ENCODE measurements at regions not wholly inside any gene's neighbourhood (a gene's known extent, or its start where the extent isn't known, plus 50 kb on each side); places are given as distances from the start of the nearest gene placed in this dataset.

DNA sequence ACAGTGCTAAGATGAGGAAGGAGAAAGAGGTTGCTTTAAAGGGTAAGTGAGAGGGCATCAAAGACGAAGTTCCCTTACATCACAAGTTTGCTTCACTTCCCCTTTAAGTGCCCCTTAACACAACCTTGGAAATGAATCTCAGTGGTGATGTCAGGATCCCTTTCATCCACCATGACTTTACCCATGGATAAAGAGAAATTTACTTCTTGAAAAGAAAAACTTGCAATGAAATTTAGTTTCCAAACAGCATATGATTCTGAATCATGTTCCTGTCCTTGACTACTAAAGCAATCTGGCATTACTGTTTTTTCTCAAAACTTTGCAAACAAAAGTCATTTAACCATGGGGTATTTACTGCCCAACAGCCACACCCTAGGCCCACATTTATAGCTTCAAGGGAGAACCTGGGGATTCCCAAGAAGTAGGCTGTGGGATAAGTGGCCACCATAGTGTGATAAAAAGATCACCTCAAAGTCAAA lies 135.9 kb downstream of the ITGB8 start:
- no peaks in the 10 kb centered on the region for H3K4me1 ChIP-seq
- no peak for DNase-seq
- no peaks in the 10 kb centered on the region for H3K36me3 ChIP-seq
- H3K4me3 ChIP-seq: no peak overlapping the region
- no peak overlapping the region for H3K27ac ChIP-seq (replicated peaks)
- no peaks in the 10 kb centered on the region for H3K9me3 ChIP-seq (replicated peaks)
- TF ChIP-seq, protein P1, sequence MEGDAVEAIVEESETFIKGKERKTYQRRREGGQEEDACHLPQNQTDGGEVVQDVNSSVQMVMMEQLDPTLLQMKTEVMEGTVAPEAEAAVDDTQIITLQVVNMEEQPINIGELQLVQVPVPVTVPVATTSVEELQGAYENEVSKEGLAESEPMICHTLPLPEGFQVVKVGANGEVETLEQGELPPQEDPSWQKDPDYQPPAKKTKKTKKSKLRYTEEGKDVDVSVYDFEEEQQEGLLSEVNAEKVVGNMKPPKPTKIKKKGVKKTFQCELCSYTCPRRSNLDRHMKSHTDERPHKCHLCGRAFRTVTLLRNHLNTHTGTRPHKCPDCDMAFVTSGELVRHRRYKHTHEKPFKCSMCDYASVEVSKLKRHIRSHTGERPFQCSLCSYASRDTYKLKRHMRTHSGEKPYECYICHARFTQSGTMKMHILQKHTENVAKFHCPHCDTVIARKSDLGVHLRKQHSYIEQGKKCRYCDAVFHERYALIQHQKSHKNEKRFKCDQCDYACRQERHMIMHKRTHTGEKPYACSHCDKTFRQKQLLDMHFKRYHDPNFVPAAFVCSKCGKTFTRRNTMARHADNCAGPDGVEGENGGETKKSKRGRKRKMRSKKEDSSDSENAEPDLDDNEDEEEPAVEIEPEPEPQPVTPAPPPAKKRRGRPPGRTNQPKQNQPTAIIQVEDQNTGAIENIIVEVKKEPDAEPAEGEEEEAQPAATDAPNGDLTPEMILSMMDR (IDR thresholded peaks at IDR 0.05; ENCODE audit: borderline replicate concordance): no peak
- no peaks in the 10 kb centered on the region for H3K27me3 ChIP-seq (ENCODE audit: low read depth)
- intact Hi-C loops (cut with micrococcal nuclease): no loop called here

DNA sequence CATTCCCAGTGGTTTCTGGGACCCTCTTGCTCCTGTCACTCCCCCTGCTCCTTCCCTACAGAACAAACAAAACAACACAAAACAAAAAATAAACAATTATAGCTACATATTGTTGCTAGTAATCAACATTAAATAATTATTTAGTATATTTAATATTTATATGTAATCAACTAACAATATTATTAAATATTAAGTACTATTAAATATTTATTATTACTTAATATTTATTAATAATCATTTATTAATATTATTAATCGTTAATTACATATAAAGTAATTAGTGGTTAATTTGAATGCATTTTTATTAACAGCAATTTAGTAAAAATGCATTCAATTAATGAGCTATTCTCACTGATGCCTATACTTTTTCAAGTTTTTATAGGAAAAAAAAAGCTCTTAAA lies 139.4 kb downstream of the ITGB8 start:
- intact Hi-C loops (cut with micrococcal nuclease): no loop called here
- H3K4me1 ChIP-seq: no peaks in the 10 kb centered on the region
- no peaks in the 10 kb centered on the region for H3K36me3 ChIP-seq
- no peak overlapping the region for H3K27ac ChIP-seq (replicated peaks)
- DNase-seq: no peak
- no peaks in the 10 kb centered on the region for H3K27me3 ChIP-seq (ENCODE audit: low read depth)
- H3K9me3 ChIP-seq (replicated peaks): no peaks in the 10 kb centered on the region
- TF ChIP-seq, protein P1 (IDR thresholded peaks at IDR 0.05; ENCODE audit: borderline replicate concordance): no peak
- H3K4me3 ChIP-seq: no peak overlapping the region

DNA sequence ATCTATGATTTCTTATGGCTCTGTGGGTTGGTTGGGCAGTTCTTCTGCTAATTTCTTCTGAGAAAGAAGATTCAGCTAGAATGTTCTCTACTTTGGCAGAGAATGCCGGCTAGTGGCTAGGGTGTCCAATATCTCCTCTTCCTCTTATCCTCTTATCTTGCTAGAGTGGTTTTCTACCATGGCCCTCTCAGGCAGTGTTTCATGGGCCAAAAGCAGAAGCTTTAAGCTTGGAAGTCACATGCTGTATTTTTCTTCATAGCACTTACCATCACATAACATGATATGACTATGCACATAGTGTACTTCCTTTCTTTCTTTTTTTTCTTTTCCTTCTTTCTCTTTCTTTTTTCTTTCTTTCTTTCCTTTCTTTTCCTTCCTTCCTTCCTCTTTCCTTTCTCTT lies 140.0 kb downstream of the ITGB8 start:
- DNase-seq: no peak
- Histone ChIP-seq H3K4me3 (no peak overlapping the region), H3K27me3 (ENCODE audit: low read depth) (no peaks in the 10 kb centered on the region), H3K36me3 (no peaks in the 10 kb centered on the region), H3K27ac (replicated peaks) (no peak overlapping the region), H3K4me1 (no peaks in the 10 kb centered on the region), H3K9me3 (replicated peaks) (no peaks in the 10 kb centered on the region)
- intact Hi-C loops (cut with micrococcal nuclease): no loop called here
- TF ChIP-seq, protein P1 (IDR thresholded peaks at IDR 0.05; ENCODE audit: borderline replicate concordance): no peak

DNA sequence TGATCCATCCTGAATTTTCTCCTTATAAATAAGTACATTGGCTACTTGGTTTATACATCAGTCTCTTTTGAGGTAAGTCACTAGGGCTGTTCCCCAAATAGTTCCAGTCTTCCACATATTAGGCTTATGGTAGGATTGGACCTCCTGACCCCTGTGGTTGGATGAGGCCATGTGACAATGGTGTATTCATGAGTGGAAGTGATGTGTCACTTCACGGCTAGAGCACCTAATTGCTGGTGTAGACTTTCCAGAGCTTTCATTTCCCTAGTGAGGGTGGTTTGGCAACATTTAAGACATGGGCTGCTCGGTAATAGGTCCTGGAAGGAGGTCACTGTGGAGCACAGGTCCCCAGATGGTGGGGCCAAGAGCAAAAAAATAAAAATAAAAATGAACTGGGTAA lies 141.2 kb upstream of the ABCB5 start:
- H3K27me3 ChIP-seq (ENCODE audit: low read depth): no peaks in the 10 kb centered on the region
- intact Hi-C loops (cut with micrococcal nuclease): no loop called here
- H3K4me3 ChIP-seq: no peak overlapping the region
- DNase-seq: no peak
- no peak overlapping the region for H3K27ac ChIP-seq (replicated peaks)
- H3K9me3 ChIP-seq (replicated peaks): no peaks in the 10 kb centered on the region
- H3K4me1 ChIP-seq: peaks cover 6% of the 10 kb centered on the region
- H3K36me3 ChIP-seq: no peaks in the 10 kb centered on the region
- TF ChIP-seq, protein P1 (IDR thresholded peaks at IDR 0.05; ENCODE audit: borderline replicate concordance): no peak

- no peak for DNase-seq
- TF ChIP-seq, protein P1 (IDR thresholded peaks at IDR 0.05; ENCODE audit: borderline replicate concordance): no peak
- Histone ChIP-seq H3K4me1 (peaks cover 6% of the 10 kb centered on the region), H3K27me3 (ENCODE audit: low read depth) (no peaks in the 10 kb centered on the region), H3K36me3 (no peaks in the 10 kb centered on the region), H3K9me3 (replicated peaks) (no peaks in the 10 kb centered on the region), H3K27ac (replicated peaks) (no peak overlapping the region), H3K4me3 (no peak overlapping the region)
- intact Hi-C loops (cut with micrococcal nuclease): no loop called here
These were observed 139.7 kb upstream of the ABCB5 start for GRCh38 chr7:20475756-20476155.

DNA sequence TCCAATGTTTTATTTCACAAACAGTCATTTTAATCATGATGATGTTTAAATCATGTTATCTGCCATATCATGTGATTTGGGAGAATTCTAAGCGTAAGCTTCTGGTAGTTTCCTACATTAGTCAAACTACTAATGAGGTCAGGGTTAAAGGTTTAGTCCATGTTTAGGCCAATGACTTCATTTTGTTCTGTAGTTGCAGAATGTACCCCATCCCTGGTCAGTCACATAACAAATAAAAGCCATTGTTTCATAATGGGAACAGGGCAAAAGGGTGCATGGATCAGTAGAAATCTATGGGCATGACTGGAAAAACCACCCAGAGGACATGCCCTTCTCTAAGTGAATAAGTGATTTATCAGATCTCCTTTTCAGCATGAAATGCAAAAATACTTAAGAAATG lies 138.4 kb upstream of the ABCB5 start:
- intact Hi-C loops (cut with micrococcal nuclease): no loop called here
- no peak for DNase-seq

More for the DNA sequence above, 138.4 kb upstream of the ABCB5 start:
- no peaks in the 10 kb centered on the region for H3K36me3 ChIP-seq
- H3K27me3 ChIP-seq (ENCODE audit: low read depth): no peaks in the 10 kb centered on the region
- H3K9me3 ChIP-seq (replicated peaks): no peaks in the 10 kb centered on the region
- TF ChIP-seq, protein P1 (IDR thresholded peaks at IDR 0.05; ENCODE audit: borderline replicate concordance): no peak
- no peak overlapping the region for H3K4me3 ChIP-seq
- no peak overlapping the region for H3K27ac ChIP-seq (replicated peaks)
- H3K4me1 ChIP-seq: peaks cover 6% of the 10 kb centered on the region

Measured in left ventricle myocardium inferior (tissue), 1 donor.